Endodermal cell (in vitro differentiated cells): ENCODE measurements at regions not wholly inside any gene's neighbourhood (a gene's known extent, or its start where the extent isn't known, plus 50 kb on each side); places are given as distances from the start of the nearest gene placed in this dataset.

Source experiments
- DNase-seq: peaks from one replicate; pipeline ENCODE4 v3.0.0-alpha.2; 2017
- H3K27ac ChIP-seq: 2 replicates; pipeline ENCODE4 v1.5.1; 2013; ENCODE audit warnings: mild to moderate bottlenecking, low read depth, low read length, moderate library complexity
- H3K27me3 ChIP-seq: 2 replicates; pipeline ENCODE4 v1.6.1; 2013; ENCODE audit warnings: mild to moderate bottlenecking, low read length, moderate library complexity; ENCODE audit not compliant: insufficient read depth, control insufficient read depth, poor library complexity, severe bottlenecking
- H3K36me3 ChIP-seq: 2 replicates; pipeline ENCODE4 v1.7.0; 2013; ENCODE audit warnings: mild to moderate bottlenecking, low read length, moderate library complexity; ENCODE audit not compliant: control insufficient read depth, insufficient read depth
- H3K4me1 ChIP-seq: one replicate; pipeline ENCODE4 v1.7.0; 2013; ENCODE audit warnings: low read length; ENCODE audit not compliant: control insufficient read depth, insufficient read depth
- H3K4me3 ChIP-seq: 2 replicates; pipeline ENCODE4 v1.5.1; 2013; ENCODE audit warnings: mild to moderate bottlenecking, low read length, moderate library complexity
- H3K9ac ChIP-seq: 2 replicates; pipeline ENCODE4 v1.6.1; 2013; ENCODE audit warnings: mild to moderate bottlenecking, low read length, moderate library complexity; ENCODE audit not compliant: poor library complexity, severe bottlenecking; ENCODE audit errors: extremely low read depth
- H3K9me3 ChIP-seq: 2 replicates; pipeline ENCODE4 v1.6.1; 2013; ENCODE audit warnings: mild to moderate bottlenecking, low read length, moderate library complexity; ENCODE audit not compliant: control insufficient read depth
- H3K27ac Mint-ChIP-seq: 2 replicates; pipeline ENCODE4 v1.8.0; 2020; ENCODE audit warnings: mixed read lengths
- H3K27me3 Mint-ChIP-seq: 2 replicates; pipeline ENCODE4 v1.8.0; 2021; ENCODE audit warnings: mild to moderate bottlenecking, mixed read lengths; ENCODE audit not compliant: insufficient read depth
- H3K36me3 Mint-ChIP-seq: 2 replicates; pipeline ENCODE4 v1.8.0; 2020; ENCODE audit warnings: low read depth, mixed read lengths
- H3K4me1 Mint-ChIP-seq: 2 replicates; pipeline ENCODE4 v1.8.0; 2020; ENCODE audit warnings: mixed read lengths
- H3K4me3 Mint-ChIP-seq: 2 replicates; pipeline ENCODE4 v1.8.0; 2020; ENCODE audit warnings: mild to moderate bottlenecking, moderate library complexity, mixed read lengths
- H3K9me3 Mint-ChIP-seq: 2 replicates; pipeline ENCODE4 v1.8.0; 2020; ENCODE audit warnings: mild to moderate bottlenecking, mixed read lengths
- WGBS, 2 experiments: methylation state at CpG; one replicate each; pipeline versions ENCODE4 v1.1.5 to v1.1.7; 2013; ENCODE audit warnings: missing lambda C conversion rate in 2 of 2, mixed read lengths in 1 of 2; ENCODE audit not compliant: insufficient coverage in 1 of 2, insufficient read length in 1 of 2; 5-methylcytosine and 5-hydroxymethylcytosine counted together
- TF ChIP-seq, protein P1 (sequence below): fragments of 200-600 bp; sonication (generic); conservative IDR thresholded peaks from 2 replicates; pipeline ENCODE4 v1.5.0; 2021; ENCODE audit warnings: antibody characterized with exemption, mild to moderate bottlenecking

DNA sequence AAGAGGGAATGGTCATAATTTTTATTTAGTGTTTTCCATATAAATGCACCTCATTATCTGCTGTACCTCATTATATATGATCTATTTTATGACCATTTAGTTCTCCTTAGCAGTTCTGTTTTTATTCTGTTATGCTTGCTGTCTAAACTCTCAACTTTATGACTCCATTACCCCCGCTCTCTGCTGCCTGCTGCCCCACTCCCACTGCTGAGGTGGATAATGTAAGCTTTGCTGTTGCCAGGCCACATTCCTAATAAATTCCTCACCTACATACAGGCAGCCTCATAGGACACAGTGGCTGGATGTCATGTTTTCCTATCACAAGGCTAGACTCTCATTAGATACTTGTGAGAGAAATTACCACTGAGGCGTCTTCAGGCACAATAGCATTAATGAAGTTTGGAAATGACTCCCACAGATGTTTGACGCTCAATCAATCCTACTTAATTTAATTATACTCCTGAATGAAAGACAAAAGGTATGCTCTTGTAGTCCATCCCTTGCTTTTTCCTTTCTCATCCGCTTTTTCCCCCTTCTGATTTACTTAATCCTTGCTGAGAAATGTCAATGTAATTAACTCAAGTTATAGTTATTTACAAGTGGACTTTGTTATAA, 497.5 kb upstream of the IGFBP7 start:
- peak overlapping the region; percentile 25 for H3K27ac Mint-ChIP-seq

DNA sequence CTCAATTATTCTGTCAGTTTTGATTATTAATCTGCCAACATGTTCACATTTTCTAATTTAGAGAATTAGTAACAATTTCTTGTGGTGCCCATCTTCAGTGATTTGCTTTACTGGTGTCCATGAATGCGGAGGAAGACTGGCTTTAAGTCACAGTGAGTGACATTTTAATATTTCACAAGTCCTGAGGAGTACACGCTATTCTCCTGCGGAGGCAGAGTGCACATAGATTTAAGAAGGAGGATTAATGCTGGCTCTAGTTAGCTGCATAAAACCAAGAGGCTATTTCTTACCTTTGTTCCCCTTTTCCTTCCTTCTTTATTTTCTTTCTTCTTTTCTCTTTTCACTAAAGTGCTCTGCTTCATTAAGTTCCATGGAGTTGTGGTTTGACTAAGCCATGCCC, 495.2 kb upstream of the IGFBP7 start:
- Histone ChIP-seq H3K9me3 (no peaks in the 10 kb centered on the region), H3K36me3 (no peaks in the 10 kb centered on the region), H3K27me3 (no peaks in the 10 kb centered on the region), H3K4me3 (no peak overlapping the region), H3K4me1 (no peaks in the 10 kb centered on the region), H3K9ac (no peak overlapping the region), H3K27ac (no peak overlapping the region)
- H3K27me3 Mint-ChIP-seq = peaks cover 6% of the 10 kb centered on the region
- H3K4me3 Mint-ChIP-seq = no peak overlapping the region
- H3K9me3 Mint-ChIP-seq = no peaks in the 10 kb centered on the region
- 95 to 100% methylated on average over 3 of the region's 3 CpGs for WGBS, 2 experiments
- peaks cover 18% of the 10 kb centered on the region for H3K4me1 Mint-ChIP-seq
- DNase-seq = no peak
- H3K27ac Mint-ChIP-seq = no peak overlapping the region
- TF ChIP-seq, protein P1, sequence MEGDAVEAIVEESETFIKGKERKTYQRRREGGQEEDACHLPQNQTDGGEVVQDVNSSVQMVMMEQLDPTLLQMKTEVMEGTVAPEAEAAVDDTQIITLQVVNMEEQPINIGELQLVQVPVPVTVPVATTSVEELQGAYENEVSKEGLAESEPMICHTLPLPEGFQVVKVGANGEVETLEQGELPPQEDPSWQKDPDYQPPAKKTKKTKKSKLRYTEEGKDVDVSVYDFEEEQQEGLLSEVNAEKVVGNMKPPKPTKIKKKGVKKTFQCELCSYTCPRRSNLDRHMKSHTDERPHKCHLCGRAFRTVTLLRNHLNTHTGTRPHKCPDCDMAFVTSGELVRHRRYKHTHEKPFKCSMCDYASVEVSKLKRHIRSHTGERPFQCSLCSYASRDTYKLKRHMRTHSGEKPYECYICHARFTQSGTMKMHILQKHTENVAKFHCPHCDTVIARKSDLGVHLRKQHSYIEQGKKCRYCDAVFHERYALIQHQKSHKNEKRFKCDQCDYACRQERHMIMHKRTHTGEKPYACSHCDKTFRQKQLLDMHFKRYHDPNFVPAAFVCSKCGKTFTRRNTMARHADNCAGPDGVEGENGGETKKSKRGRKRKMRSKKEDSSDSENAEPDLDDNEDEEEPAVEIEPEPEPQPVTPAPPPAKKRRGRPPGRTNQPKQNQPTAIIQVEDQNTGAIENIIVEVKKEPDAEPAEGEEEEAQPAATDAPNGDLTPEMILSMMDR = no peak
- no peaks in the 10 kb centered on the region for H3K36me3 Mint-ChIP-seq

More for the DNA sequence above, 497.5 kb upstream of the IGFBP7 start:
- no peaks in the 10 kb centered on the region for H3K9me3 Mint-ChIP-seq
- H3K4me1 Mint-ChIP-seq = peaks cover 11% of the 10 kb centered on the region
- no peaks in the 10 kb centered on the region for H3K36me3 ChIP-seq
- TF ChIP-seq, protein P1 = no peak
- H3K36me3 Mint-ChIP-seq = no peaks in the 10 kb centered on the region
- H3K27me3 ChIP-seq = no peaks in the 10 kb centered on the region
- no peak overlapping the region for H3K27ac ChIP-seq
- H3K9me3 ChIP-seq = no peaks in the 10 kb centered on the region
- DNase-seq = peak; percentile 64
- H3K4me3 Mint-ChIP-seq = no peak overlapping the region
- H3K4me3 ChIP-seq = no peak overlapping the region
- H3K27me3 Mint-ChIP-seq = no peaks in the 10 kb centered on the region
- WGBS, 2 experiments = 83 to 87% methylated on average over 3 to 4 of the region's 4 CpGs
- H3K4me1 ChIP-seq = no peaks in the 10 kb centered on the region
- no peak overlapping the region for H3K9ac ChIP-seq

DNA sequence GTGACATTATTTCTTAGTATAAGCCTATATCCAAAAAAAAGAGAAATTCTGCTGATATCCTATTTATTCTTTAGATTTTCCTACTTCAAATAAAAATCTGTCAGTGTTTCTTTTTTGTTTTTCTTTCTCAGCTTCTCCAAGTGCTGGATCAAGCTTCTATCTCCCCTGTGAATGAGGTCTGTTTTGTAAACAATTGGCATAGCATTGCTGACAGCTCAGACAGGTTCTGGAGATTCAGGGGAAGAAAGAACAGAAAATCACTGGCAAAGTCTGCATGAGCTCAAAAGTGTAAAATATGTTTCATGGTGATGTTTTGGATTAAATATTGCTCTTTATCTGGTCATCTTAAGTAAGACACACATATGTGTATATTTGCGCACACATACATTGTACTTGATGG, 492.0 kb upstream of the IGFBP7 start:
- Mint-ChIP-seq H3K4me3 (no peak overlapping the region), H3K36me3 (no peaks in the 10 kb centered on the region), H3K27ac (no peak overlapping the region), H3K27me3 (peaks cover 10% of the 10 kb centered on the region), H3K9me3 (no peaks in the 10 kb centered on the region), H3K4me1 (peaks cover 14% of the 10 kb centered on the region)
- Histone ChIP-seq H3K4me3 (no peak overlapping the region), H3K27ac (no peak overlapping the region), H3K27me3 (no peaks in the 10 kb centered on the region), H3K9me3 (no peaks in the 10 kb centered on the region), H3K36me3 (no peaks in the 10 kb centered on the region), H3K9ac (no peak overlapping the region), H3K4me1 (no peaks in the 10 kb centered on the region)
- TF ChIP-seq, protein P1 = no peak
- WGBS, 2 experiments = 100% methylated on average over 1 of the region's 1 CpG; no CpG with 5 or more reads in 1 of the 2 experiments
- no peak for DNase-seq
